ENCODE measurements at regions not wholly inside any gene's neighbourhood (a gene's known extent, or its start where the extent isn't known, plus 50 kb on each side); places are given as distances from the start of the nearest gene placed in this dataset.

- no peak overlapping the region for H3K9ac ChIP-seq (ENCODE audit: control insufficient read depth, insufficient read depth, low read length)
- FAIRE-seq (no peak), DNase-seq (ENCODE audit: low read depth, low spot score) (no peak), ATAC-seq (no peak)
- H3K27me3 ChIP-seq (replicated peaks in 1 of 2; ENCODE audit: control insufficient read depth in 2 of 2, insufficient read depth in 2 of 2, low read length in 1 of 2) = no peaks in the 10 kb centered on the region
- SMC1A ChIA-PET (ENCODE audit: uncharacterized antibody, unreplicated experiment) = no interaction called here
- in situ Hi-C loops (cut with MboI) = loop anchor here (5.0 kb wide), 1 partner anchor 89 kb away; no protein-coding TSS in a partner anchor
- intact Hi-C loops (cut with micrococcal nuclease; ENCODE audit: unreplicated experiment) = no loop called here
- H3K79me2 ChIP-seq (ENCODE audit: control insufficient read depth, insufficient read depth, low read length) = no peaks in the 10 kb centered on the region
- H3K27ac ChIP-seq (ENCODE audit: control insufficient read depth, insufficient read depth) = no peak overlapping the region
- CTCF ChIA-PET = interaction anchor here (1.0 to 2.4 kb wide), 3 partner anchors 20 to 90 kb away, joined by 3 to 10 read pairs (median 4); no protein-coding TSS in a partner anchor
- no peak overlapping the region for H2AFZ ChIP-seq (ENCODE audit: control insufficient read depth, low read depth, low read length)
- H3K4me2 ChIP-seq (ENCODE audit: control insufficient read depth, insufficient read depth) = no peak overlapping the region
- WGBS (ENCODE audit: insufficient coverage, insufficient replicate concordance, low lambda C conversion rate, missing lambda C conversion rate) = 0% methylated on average over 2 of the region's 2 CpGs
- RAD21 ChIA-PET (ENCODE audit: unreplicated experiment) = no interaction called here
- H3K9me3 ChIP-seq (replicated peaks; ENCODE audit: control insufficient read depth, insufficient read depth, low read length) = no peaks in the 10 kb centered on the region
- H4K20me1 ChIP-seq (ENCODE audit: control insufficient read depth, insufficient read depth) = no peaks in the 10 kb centered on the region
- H3K4me1 ChIP-seq (ENCODE audit: control insufficient read depth, insufficient read depth, low read length) = no peaks in the 10 kb centered on the region
- TF ChIP-seq HDAC2 (IDR thresholded peaks at IDR 0.05) (no peak), SUPT20H (IDR thresholded peaks at IDR 0.05; ENCODE audit: borderline replicate concordance, control insufficient read depth, low read depth, low read length) (no peak), FOXM1 (IDR thresholded peaks at IDR 0.05; ENCODE audit: low read depth, low read length) (no peak), RELA (IDR thresholded peaks at IDR 0.05; ENCODE audit: borderline replicate concordance, partially characterized antibody) (no peak), ZBTB40 (IDR thresholded peaks at IDR 0.05; ENCODE audit: borderline replicate concordance) (no peak), MEF2A (IDR thresholded peaks at IDR 0.05; ENCODE audit: insufficient read depth, low read depth, low read length) (no peak), IKZF2 (IDR thresholded peaks at IDR 0.05) (no peak)
- POLR2A ChIA-PET = no interaction called here
- no peaks in the 10 kb centered on the region for H3K36me3 ChIP-seq (ENCODE audit: control insufficient read depth in 2 of 2, insufficient read depth in 2 of 2, low read length in 1 of 2)
- no TSS peak for BruUV-seq (replicated peaks)
- no peak overlapping the region for H3K4me3 ChIP-seq
Measured at GRCh38 chr6:152858141-152858540, 107.5 kb downstream of the VIP start.
